Activated naive CD4-positive, alpha-beta T cell treated with anti-CD3 and anti-CD28 coated beads, Interleukin-2, amount 50 U/mL, for 16 hours (primary cell): ENCODE measurements at regions not wholly inside any gene's neighbourhood (a gene's known extent, or its start where the extent isn't known, plus 50 kb on each side); places are given as distances from the start of the nearest gene placed in this dataset.
"Not testable (repeated sequence)": the region's sequence is repeated elsewhere in the genome, so short reads cannot be mapped to it uniquely, and the experiment has no call there.

Source experiments
- DNase-seq: peaks from one replicate; pipeline ENCODE4 v3.0.0-alpha.2; 2020

DNA sequence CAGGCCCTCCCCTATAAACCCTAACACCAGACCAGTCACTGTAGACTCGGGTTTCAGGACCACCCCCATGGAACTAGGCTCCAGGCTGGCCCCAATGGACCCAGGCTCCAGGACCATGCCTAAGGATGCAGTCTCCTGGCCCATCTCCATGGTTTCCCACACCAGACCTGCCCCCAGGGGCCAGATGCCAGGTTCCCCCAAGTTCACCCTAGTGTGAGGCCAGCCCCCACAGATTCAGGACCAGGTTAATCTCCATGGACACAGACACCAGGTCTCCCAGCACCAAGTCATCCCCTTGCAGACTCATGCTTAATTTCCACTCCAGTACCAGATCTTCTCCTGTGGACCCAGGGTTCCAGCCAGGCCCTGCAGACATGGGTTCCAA is 103.8 kb upstream of the LANCL2 start:
- DNase-seq: no peak

DNA sequence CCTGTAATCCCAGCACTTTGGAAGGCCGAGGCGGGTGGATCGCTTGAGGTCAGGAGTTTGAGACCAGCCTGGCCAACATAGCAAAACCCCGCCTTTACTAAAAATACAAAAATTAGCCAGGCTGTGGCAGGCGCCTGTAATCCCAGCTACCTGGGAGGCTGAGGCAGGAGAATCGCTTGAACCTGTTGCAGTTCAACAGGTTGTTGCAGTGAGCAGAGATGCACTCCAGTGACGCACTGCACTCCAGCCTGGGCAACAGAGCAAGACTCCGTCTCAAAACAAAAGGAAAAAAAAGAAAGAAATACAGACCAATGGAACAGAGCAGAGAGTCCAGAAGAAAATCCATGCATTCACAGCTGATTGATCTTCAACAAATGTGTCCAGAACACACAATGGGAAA is 99.8 kb upstream of the LANCL2 start:
- DNase-seq: not testable (repeated sequence)

DNA sequence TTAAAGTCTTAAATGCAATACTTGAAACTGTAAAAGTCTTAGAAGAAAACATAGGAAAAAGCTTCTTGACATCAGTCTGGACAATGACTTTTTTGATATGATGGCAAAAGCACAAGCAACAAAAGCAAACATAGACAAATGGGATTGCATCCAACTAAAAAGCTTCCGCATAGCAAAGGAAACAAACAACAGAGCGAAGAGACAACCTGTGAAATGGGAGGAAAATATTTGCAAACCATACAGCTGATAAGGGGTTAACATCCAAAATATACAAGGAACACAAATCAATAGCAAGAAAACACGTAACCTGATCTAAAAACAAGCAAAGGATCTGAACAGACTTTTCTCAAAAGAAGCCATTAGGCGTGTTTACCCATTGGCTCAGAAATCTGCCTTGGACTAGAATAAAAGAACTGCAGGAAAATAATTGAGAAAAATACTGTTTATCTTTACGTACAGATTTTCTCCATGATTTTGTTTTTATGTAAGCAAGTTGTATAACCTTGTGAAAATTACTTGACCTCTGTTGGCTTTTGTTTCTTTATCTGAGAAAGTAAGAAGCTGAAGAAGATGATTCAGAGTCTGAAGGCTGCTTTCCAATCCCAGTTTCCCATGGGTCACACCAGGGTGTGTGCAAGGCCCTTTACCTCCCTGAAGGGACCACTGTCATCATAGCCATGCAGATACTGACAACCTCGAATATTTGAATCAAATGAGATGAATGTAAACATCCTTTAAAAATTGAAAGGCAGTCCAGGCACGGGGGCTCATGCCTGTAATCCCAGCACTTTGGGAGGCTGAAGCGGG is 99.1 kb upstream of the LANCL2 start:
- no peak for DNase-seq

DNA sequence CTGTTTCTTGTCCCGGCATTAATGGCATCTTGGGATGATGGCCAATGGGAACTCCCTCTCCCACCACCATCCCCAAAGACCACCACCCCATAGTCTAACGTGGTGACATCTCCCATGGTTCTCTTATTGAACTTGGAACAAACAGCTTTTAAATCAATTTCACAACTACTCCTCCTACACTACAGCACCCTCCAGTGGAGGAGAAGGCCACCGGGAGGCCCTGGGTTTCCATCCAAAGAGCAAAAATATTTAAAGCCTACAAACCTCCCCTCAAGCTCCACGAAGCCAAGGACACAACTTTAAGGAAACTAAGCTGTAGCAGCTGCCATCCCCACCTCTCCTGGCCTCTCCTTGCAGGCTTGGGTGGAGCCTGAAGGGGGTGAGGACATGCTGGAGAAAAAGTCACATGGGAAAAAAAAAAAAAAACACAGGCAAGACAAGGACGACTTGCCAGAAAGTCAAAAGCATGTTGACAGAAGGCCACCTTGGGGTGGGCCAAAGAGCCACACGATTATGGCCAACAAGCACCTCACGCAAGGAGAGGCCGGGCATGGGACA is 94.0 kb upstream of the LANCL2 start:
- DNase-seq: no peak

DNA sequence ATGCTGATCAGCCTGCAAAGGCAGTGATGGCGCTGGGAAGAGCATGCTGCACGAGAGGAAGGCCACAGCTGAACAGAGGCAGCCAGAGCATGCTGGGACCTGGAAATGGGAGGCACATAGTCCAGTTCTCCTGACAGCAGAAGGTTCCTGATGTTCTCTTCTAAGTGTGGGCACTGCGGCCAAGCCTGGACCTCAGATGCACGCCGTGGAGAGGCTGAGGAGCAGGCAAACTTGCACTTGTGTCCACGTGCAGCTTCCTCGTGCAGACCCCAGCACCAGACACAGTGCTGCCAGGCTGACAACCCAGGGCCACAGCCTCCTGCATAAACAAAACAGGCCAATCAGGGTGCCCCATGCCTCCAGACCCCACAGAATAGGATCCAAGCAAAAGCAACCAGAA is 93.5 kb upstream of the LANCL2 start:
- no peak for DNase-seq

DNA sequence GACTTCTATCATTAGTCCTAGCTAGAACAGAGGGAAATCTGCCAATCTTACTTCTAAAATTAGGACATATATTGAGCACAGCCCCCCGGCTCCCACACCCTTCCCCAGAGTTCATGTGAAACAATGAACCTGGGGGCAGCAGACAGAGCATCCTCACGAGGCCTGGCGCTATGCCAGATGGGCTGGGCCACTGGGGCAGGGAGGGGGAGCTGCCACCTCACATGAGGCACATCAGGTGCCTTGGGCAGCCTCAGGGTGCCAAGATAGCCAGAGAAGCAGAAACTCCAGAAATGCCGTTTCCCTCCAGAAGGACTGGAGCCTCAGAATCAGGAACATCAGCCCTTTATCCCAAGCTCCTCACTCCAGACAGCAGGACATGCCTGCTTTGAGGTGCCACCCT is 92.8 kb upstream of the LANCL2 start:
- no peak for DNase-seq

DNA sequence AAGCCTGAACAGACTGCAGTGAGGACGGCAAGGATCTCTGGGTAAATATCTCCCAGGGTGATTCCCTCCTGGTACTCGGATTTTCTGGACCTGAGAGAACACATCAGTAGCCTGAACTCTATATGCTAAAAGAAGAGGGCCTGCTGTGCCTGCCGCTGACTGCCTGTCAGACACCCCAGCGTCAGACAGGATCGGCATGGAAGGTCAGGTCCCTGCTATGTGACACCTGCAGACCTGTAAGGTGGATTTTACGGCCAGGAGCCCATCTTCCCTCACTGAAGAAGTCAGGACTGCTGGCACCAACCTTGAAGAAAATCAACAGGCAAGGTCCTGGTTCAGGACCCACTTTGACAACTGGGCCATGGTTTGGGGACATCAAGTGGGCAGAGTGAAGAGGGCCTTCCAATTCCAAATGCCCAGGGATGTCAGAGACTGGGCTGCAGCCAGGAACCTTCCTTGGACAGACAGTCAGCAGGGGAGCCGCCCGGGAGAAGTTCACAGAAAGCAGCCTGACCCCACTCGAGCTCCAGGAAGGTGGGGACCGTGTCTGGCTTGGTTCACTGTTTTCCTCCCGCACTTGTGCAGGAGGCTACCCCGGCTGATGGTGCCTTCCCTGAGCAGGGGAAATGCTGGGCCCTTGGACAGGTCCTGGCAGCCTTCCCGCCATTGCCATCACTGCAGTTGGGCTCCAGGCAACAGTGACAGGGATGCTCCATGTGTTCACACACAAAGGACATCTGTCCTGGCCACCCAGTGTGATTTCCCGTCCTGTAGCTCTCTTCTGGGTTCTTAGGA is 91.8 kb upstream of the LANCL2 start:
- no peak for DNase-seq

DNA sequence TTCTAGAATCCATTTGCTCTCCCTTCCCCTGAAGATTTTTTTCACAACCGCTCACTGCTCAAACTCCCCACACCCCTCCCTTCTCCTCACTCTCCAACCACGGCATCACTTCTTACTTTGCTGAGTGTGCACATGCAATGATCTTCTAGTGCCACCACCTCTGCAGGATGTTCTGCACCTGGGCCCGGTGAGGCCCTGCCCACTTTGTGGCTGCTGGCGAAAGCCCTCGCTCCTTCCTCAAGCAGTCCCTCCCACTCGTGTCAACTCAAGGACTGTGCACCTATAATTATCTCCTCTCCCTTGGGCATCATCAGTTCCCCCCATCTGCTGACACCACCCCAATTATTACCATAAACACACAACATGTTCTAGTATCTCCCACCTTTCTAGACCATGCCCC is 91.0 kb upstream of the LANCL2 start:
- no peak for DNase-seq

DNA sequence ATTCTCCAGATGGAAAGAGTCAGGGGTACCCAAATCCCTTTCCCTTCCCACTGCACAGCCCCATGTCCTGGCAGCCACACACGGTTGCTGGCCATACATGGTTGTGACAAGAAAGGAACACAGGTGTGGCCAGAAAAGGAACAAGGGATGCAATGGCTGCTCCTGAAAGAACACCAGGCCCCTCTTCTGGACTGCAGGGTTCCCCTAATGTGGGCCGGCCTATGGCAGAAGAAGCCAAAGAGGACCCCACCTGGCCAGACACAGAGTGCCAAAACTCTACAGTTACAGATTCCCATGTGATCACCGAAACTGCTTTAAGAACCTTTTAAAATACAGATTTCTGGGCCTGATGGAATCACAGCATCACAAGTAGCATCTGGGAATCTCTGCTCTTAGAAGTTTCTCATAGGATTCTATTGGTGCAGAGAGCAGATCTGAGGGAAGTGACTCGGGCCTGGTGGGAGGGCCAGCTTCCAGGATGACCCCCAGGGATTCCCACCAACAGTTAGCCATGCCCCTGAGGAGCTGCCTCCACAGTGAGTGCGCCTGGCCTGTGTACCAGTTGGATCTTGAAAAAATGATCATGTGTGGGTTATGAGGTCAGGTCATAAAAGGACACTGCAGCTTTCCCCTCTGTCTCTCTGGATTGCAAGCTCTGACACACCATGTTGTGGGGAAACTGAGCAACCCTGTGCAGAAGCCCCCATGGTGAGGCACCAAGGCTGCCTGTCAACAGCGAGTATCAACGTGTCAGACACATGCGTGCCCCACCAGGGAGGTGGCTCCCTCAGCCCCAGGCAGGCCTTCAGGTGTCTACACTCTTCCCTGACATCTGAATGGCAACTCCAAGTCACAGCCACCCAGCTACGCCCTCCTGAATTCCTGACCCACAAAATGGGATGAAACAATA is 89.6 kb upstream of the LANCL2 start:
- no peak for DNase-seq

DNA sequence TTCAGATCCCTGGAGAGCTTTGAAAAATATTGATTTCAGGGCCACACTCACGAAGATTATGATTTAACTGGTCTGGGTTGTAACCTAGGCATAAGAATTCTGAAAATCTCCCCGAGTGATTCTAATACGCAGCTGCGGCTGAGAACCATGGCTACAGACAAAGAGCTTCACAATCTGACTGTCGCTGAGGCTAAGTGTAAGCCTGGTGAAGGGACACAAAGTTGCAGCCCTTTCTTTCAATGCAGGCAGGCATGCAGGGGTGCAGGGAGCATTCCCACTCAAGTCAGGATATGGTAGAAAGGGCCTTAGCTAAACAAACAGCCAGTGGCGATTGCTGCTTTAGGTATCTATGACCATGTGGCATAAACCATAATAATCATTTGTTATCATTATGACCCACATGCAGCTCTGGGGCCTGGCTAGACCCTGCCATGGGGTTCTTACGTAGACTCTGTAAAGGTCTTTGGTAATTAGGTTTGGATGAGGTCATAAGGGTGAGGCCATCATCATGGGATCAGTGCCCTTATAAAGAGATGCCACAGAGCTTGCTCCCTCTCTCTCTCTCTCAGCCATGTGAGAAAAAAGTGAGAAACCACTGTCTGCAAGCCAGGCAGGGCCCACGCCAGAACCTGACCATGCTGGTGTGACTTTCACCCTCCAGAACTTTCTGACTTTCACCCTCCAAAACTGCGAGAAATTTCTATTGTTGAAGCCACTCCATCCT is 88.4 kb upstream of the LANCL2 start:
- no peak for DNase-seq

DNA sequence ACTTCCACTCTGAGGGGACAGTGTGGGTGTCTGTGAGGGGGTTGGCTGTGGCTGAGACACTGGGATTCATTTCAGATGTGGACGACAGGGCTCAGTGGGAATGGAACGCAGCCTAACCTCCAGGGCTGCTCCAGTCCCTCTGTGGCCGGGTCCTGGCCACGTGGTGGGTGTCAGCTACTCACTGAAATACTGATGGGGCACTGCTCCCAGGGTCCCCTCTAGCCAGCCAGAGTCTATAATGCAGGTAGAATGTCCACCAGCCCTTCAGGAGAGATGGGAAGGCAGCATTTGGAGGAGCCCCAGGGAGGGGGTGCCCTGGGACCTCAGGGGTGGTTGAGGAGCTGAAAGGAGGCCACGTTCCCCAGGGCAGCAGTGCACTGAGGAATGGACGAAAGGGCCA is 87.2 kb upstream of the LANCL2 start:
- no peak for DNase-seq

DNA sequence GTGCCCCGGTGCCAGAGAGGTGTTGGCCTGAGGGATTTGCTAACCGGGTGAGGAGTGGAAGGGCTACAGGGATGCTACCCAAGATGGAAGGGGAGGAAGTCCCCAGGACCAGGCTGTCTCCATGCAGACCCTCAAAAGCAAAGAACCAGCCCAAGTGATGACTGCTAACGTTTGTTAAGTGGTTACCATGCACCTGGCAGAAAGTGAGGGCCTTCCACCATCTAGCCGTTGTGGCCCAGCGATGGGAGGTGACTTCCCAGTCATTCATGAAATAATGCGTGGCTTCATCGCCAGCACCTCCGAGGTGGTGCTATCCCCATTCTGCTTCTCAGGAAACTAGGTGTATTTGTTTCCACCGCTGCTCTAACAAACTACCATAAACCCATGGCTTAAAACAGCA is 86.8 kb upstream of the LANCL2 start:
- no peak for DNase-seq

DNA sequence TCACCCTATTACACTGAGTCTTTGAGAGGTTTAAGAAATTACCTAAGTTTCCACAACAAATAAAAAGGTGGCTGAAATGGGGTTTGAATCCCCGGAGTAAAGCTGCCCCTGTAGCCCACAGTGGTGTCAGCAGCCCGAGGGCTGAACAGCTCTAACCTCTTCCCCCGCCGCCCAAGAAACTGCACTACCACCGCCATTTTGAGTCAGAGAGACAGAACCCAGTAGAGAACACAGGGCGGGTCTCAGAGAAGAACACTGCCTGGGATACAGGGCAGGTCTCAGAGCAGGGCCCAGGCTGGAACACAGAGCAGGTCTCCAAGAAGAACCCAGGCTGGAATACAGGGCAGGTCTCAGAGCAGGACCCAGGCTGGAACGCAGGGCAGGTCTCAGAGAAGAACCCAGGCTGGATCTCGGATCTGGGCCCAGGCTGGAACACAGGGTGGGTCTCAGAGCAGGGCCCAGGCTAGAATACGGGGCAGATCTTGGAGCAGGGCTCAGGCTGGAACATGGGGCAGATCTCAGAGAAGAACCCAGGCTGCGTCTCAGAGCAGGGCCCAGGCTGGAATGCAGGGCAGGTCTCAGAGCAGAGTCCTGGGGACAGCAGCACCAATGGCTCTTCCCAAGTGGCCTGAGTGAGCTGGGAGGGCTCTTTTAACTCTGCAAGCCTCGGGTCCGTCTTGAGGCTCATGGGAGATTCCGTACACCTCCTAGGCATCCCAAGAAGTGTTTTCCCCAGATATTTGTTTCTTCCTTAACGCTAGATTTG is 85.9 kb upstream of the LANCL2 start:
- no peak for DNase-seq

DNA sequence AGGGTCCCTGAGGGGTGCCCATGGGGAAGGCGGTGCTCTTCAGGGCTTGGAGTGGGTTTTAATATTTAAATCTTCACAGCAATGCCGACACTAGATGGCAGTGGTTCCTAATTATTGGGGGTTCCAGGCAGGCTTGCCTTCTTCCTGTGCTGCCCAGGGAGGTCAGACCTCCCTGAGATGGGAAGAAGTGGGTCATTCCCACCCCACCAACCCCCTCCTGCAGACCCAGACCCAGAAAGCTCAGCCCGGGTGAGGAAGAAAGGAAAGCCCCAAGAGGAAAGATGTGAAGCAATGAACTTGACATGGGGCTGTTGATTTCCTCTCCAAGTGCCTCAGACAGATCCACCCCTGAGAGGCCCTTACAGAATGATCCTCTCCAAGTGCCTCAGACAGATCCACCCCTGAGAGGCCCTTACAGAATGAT is 85.1 kb upstream of the LANCL2 start:
- peak; percentile 50 for DNase-seq

DNA sequence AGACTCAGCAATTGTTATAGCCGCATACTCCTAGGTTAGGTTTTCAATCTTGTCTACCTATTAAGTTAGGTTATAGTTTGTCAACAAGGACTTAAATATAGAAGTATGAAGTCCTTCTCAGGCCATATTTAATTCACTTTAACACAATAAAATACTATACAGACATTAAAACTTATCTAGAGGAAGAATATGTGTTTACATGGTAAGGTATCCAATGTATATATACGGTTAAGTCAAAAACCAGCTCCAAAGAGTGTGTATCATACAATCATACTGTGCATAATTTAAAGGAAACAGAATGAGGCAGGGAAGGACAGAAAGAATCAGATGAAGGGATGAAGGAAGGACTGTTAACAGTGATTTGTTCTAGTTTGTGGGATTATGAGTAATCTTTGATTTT is 79.5 kb upstream of the LANCL2 start:
- DNase-seq: no peak

DNA sequence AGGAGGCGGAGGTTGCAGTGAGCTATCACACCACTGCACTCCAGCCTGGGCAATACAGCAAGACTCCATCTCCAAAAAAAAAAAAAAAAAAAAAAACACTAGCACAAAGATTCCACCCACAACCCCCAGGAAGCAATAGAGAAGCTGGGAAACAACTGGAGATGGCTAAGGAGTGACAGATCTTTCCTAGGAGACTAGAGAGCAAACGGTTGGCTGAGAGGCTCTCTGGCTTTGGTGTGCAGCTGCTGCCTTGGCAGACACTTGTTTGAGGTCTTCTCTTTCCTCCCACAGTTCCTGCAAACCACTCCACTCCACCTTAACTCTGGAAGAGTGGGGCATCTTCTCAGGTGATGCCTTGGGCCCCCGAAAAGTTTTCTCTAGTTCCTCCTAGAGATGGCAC is 78.5 kb upstream of the LANCL2 start:
- DNase-seq: no peak

DNA sequence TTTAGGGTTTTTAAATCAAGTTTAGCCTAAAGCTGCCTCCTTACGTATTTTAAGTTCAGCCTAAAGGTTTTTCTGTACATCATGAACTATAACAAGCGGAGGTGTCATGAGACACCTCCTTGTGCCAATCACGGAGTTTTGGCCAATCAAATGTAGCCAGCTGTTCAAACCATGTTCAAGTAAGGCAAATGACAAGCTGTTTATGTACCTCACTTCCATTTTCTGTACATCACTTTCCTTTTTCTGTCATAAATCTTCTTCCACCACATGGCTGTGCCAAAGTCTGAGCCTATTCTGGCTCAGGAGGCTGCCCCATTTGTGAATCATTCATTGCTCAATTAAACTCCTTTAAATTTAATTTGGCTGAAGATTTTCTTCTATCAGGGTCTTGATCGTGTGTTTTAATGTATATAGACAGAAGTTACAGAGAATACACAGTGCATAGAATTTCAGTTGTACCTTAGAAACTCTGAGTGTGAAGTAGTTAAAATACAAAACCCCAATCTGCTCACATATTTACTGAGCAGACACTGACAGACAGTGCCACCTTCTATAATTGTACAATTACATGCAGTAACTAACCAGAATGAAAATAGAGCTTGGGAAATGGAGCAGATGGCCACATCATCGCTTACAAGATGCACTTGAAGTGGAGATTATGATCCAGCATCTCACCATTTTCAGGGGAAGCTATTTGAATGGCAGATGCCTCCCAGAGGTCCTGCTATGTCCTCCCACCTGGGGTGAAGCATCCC is 76.9 kb upstream of the LANCL2 start:
- no peak for DNase-seq

DNA sequence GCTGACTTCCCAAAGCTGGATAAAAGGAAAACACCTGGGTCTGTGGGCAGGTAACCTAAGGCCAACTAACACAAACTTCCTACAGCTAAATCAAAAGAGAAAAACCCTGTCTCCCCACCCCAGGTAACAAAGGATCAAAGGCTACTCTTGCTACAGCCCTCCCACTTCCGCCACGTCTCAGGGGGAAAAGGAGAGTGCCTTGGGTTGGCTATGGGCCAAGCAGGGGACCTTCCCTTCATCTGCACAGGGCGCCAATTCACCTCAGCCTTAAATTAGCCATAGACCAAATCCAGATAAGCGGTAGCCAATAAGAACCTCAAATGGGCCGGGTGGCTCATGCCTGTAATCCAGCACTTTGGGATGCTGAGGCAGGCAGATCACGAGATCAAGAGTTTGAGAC is 69.1 kb upstream of the LANCL2 start:
- DNase-seq: no peak

DNA sequence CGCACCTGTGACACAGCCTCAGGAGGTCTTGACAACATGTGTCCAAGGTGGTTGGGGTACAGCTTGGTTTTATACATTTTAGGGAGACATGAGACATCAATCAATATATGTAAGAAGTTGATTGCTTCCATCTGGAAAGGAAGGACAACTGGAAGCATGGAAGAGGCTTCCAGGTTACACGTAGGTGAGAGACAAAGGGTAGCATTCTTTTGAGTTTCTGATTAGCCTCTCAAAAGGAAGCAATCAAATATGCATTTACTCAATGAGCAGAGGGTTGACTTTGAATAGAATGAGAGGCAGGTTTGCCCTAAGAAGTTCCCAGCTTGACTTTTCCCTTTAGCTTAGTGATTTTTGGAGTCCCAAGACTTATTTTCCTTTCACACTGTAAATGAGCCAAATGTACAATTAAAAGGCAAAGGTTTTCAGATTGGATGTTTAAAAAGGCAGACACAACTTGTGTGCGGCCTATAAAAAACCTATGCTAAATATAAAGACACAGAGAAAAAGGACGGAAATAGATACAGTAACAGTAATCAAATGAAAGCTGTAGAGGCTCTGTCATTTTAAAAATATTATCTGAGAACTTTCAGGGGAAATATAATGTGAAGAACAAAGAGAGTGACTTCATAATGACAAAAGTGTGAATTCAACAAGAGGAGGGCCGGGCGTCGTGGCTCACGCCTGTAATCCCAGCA is 65.7 kb upstream of the LANCL2 start:
- no peak for DNase-seq

DNA sequence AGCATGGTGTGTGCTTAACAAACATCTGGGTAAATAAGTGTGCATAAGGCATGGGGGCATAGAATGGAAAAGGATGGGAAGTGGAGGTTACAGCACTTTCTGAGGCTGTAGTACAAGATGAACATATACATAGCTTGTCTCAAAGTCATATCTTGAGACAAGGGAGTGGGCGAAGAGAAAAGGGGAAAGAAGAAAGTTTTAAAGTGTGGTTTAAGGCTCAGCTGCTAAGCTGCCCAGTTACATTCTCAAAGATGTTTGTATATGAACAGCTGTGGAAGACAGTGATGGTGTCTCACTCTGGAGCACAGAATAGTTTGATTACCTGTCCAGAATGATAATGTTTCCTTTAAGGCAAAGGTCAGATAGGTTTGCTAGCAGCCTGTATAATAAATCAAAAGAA is 61.9 kb upstream of the LANCL2 start:
- no peak for DNase-seq
